ENCODE measurements at regions not wholly inside any gene's neighbourhood (a gene's known extent, or its start where the extent isn't known, plus 50 kb on each side); places are given as distances from the start of the nearest gene placed in this dataset.

GRCh38 chr3:46119709-46120498 is 88.2 kb downstream of the CCR1 start:
- Histone ChIP-seq H4K20me1 (ENCODE audit: insufficient read depth, low read length) (no peaks in the 10 kb centered on the region), H3K4me2 (ENCODE audit: low read depth, low read length) (no peak overlapping the region), H3K27ac (ENCODE audit: insufficient read depth, low read length) (no peak overlapping the region), H4K8ac (ENCODE audit: low read depth in 2 of 2, low read length in 2 of 2) (no peak overlapping the region), H3K23ac (ENCODE audit: low read depth, low read length) (no peak overlapping the region), H2AK9ac (replicated peaks; ENCODE audit: low read depth, low read length, poor library complexity) (no peak overlapping the region), H3K27me3 (ENCODE audit: control insufficient read depth, insufficient read depth, low read length) (peaks cover 5% of the 10 kb centered on the region), H2AFZ (replicated peaks; ENCODE audit: low read length, poor library complexity) (no peak overlapping the region), H2BK20ac (ENCODE audit: low read depth, low read length) (no peak overlapping the region), H4K91ac (ENCODE audit: insufficient read depth, low read depth, low read length) (no peak overlapping the region), H3K4me1 (ENCODE audit: control insufficient read depth, insufficient read depth, low read length) (no peaks in the 10 kb centered on the region; the same call in 1 of the 2 replicates), H2BK5ac (ENCODE audit: low read depth, low read length, poor library complexity, severe bottlenecking) (no peak overlapping the region), H3K9ac (ENCODE audit: low read depth, low read length) (no peak overlapping the region), H3K18ac (ENCODE audit: low read depth, low read length) (no peak overlapping the region), H4K5ac (ENCODE audit: low read depth, low read length) (no peak overlapping the region), H3K36me3 (ENCODE audit: control insufficient read depth, insufficient read depth, low read length) (no peaks in the 10 kb centered on the region), H2AK5ac (ENCODE audit: low read depth, low read length) (no peak overlapping the region), H2BK15ac (ENCODE audit: low read depth, low read length) (no peak overlapping the region), H3K56ac (ENCODE audit: extremely low read depth, insufficient read depth, low read length) (no peak overlapping the region), H3K4me3 (ENCODE audit: insufficient read depth, low read depth, low read length) (no peak overlapping the region), H3K79me1 (ENCODE audit: low read depth in 1 of 2, low read length in 2 of 2) (no peaks in the 10 kb centered on the region), H3K4ac (ENCODE audit: low read depth, low read length) (no peak overlapping the region), H3K9me3 (ENCODE audit: control insufficient read depth, insufficient read depth, low read length) (no peaks in the 10 kb centered on the region), H3K9me1 (ENCODE audit: insufficient read depth, low read length) (no peaks in the 10 kb centered on the region), H3K14ac (replicated peaks; ENCODE audit: low read depth, low read length) (no peak overlapping the region), H2BK120ac (ENCODE audit: low read depth, low read length) (no peak overlapping the region)
- no peak for TF ChIP-seq FOS (IDR thresholded peaks at IDR 0.05; ENCODE audit: low read depth, low read length)
- no peak for TF ChIP-seq ELK1 (IDR thresholded peaks at IDR 0.05; ENCODE audit: borderline replicate concordance, low read depth, low read length)
- no peak for TF ChIP-seq MAFK (IDR thresholded peaks at IDR 0.05; ENCODE audit: low read depth, low read length)
- TF ChIP-seq BHLHE40 (IDR thresholded peaks at IDR 0.05; ENCODE audit: low read depth, low read length), result no peak
- TF ChIP-seq MXI1 (IDR thresholded peaks at IDR 0.05; ENCODE audit: borderline replicate concordance, low read depth, low read length), result no peak
- no peak for TF ChIP-seq CTCF (conservative IDR thresholded peaks at IDR 0.05; ENCODE audit: low read depth, low read length)
- no peak for TF ChIP-seq USF2 (IDR thresholded peaks at IDR 0.05; ENCODE audit: low read depth, low read length)
- TF ChIP-seq CEBPB (IDR thresholded peaks at IDR 0.05; ENCODE audit: low read depth, low read length), result no peak
- ChIA-PET POLR2A (ENCODE audit: unreplicated experiment) (no interaction called here), CTCF (no interaction called here)
- 40% methylated on average over 1 of the region's 4 CpGs; no CpG with 5 or more reads in 1 of the 2 experiments for WGBS, 2 experiments (ENCODE audit: extremely low coverage in 2 of 2, insufficient read length in 1 of 2)
- DNase-seq, result no peak
- dilution Hi-C loops (cut with HindIII; ENCODE audit: low sequenced_read_pairs, unreplicated experiment), result no loop called here
- ATAC-seq (ENCODE audit: low read depth), result no peak
- intact Hi-C loops (cut with micrococcal nuclease), result no loop called here
- BruUV-seq (replicated peaks), result no TSS peak
- in situ Hi-C loops (cut with MboI; ENCODE audit: low sequenced_read_pairs), result no loop called here

Measured in IMR-90 (cell line).